ENCODE measurements at regions not wholly inside any gene's neighbourhood (a gene's known extent, or its start where the extent isn't known, plus 50 kb on each side); places are given as distances from the start of the nearest gene placed in this dataset.
A peak's percentile ranks its signal among the peaks of the same experiment; 100 is the strongest.

DNA sequence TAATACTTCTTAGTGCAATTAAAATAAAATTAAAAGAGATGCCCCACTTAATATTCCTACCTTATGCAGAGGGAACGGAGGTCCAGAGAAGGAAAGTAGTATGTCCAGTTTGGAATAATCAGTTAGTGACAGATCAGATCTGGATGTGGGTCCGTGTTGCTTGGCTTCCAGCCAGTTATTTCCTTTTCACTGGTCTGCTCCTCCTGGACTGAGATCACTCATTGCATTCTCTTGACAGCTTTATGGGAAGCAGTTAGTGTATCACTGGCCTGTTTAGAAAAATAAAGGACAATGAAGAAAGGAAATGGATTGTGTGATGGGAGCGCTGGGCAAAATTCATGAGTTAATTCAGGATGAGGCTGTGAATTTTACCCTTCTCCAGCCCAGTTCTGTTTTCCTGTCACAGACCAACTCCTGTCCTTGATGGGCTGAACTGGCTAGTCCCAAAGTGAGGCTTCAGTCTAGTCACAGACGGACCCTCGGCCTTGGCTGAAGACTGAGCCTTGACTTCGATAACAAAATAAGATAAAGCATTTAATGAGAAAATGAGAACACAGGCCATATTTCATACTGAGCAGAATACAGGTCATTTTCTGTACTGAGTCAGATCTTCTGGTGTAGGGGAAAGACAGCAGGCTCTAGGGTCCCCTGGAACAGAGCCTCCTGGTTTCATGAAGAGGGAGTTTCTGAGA lies 85.2 kb upstream of the TRABD2B start (continued):
- TF ChIP-seq, protein P1, sequence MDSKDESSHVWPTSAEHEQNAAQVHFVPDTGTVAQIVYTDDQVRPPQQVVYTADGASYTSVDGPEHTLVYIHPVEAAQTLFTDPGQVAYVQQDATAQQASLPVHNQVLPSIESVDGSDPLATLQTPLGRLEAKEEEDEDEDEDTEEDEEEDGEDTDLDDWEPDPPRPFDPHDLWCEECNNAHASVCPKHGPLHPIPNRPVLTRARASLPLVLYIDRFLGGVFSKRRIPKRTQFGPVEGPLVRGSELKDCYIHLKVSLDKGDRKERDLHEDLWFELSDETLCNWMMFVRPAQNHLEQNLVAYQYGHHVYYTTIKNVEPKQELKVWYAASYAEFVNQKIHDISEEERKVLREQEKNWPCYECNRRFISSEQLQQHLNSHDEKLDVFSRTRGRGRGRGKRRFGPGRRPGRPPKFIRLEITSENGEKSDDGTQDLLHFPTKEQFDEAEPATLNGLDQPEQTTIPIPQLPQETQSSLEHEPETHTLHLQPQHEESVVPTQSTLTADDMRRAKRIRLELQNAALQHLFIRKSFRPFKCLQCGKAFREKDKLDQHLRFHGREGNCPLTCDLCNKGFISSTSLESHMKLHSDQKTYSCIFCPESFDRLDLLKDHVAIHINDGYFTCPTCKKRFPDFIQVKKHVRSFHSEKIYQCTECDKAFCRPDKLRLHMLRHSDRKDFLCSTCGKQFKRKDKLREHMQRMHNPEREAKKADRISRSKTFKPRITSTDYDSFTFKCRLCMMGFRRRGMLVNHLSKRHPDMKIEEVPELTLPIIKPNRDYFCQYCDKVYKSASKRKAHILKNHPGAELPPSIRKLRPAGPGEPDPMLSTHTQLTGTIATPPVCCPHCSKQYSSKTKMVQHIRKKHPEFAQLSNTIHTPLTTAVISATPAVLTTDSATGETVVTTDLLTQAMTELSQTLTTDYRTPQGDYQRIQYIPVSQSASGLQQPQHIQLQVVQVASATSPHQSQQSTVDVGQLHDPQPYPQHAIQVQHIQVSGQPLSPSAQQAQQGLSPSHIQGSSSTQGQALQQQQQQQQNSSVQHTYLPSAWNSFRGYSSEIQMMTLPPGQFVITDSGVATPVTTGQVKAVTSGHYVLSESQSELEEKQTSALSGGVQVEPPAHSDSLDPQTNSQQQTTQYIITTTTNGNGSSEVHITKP (tag by site-specific recombination; IDR thresholded peaks at IDR 0.05), result peak; percentile 18; the same call in 1 of the 2 replicates
- TF ChIP-seq ZNF416 (tag by site-specific recombination; IDR thresholded peaks at IDR 0.05), result no peak
- no peak for TF ChIP-seq ZNF664 (tag by site-specific recombination; IDR thresholded peaks at IDR 0.05)
- no peak for TF ChIP-seq ZNF114 (tag by site-specific recombination; IDR thresholded peaks at IDR 0.05)
- no peak for TF ChIP-seq ZNF391 (tag by site-specific recombination; IDR thresholded peaks at IDR 0.05; ENCODE audit: borderline replicate concordance, low read depth)
- TF ChIP-seq PRDM1 (tag by site-specific recombination; IDR thresholded peaks at IDR 0.05), result no peak
- TF ChIP-seq, protein P2, sequence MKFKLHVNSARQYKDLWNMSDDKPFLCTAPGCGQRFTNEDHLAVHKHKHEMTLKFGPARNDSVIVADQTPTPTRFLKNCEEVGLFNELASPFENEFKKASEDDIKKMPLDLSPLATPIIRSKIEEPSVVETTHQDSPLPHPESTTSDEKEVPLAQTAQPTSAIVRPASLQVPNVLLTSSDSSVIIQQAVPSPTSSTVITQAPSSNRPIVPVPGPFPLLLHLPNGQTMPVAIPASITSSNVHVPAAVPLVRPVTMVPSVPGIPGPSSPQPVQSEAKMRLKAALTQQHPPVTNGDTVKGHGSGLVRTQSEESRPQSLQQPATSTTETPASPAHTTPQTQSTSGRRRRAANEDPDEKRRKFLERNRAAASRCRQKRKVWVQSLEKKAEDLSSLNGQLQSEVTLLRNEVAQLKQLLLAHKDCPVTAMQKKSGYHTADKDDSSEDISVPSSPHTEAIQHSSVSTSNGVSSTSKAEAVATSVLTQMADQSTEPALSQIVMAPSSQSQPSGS (tag by site-specific recombination; IDR thresholded peaks at IDR 0.05; ENCODE audit: low read depth), result no peak
- no peak for TF ChIP-seq KLF8 (tag by site-specific recombination; IDR thresholded peaks at IDR 0.05)
- TF ChIP-seq, protein P3, sequence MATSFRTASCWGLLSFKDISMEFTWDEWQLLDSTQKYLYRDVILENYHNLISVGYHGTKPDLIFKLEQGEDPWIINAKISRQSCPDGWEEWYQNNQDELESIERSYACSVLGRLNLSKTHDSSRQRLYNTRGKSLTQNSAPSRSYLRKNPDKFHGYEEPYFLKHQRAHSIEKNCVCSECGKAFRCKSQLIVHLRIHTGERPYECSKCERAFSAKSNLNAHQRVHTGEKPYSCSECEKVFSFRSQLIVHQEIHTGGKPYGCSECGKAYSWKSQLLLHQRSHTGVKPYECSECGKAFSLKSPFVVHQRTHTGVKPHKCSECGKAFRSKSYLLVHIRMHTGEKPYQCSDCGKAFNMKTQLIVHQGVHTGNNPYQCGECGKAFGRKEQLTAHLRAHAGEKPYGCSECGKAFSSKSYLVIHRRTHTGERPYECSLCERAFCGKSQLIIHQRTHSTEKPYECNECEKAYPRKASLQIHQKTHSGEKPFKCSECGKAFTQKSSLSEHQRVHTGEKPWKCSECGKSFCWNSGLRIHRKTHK (tag by site-specific recombination; IDR thresholded peaks at IDR 0.05), result no peak
- TF ChIP-seq ZNF621 (tag by site-specific recombination; IDR thresholded peaks at IDR 0.05), result no peak
- TF ChIP-seq, protein P4, sequence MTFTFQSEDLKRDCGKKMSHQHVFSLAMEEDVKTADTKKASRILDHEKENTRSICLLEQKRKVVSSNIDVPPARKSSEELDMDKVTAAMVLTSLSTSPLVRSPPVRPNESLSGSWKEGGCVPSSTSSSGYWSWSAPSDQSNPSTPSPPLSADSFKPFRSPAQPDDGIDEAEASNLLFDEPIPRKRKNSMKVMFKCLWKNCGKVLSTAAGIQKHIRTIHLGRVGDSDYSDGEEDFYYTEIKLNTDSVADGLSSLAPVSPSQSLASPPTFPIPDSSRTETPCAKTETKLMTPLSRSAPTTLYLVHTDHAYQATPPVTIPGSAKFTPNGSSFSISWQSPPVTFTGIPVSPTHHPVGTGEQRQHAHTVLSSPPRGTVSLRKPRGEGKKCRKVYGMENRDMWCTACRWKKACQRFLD (tag by site-specific recombination; IDR thresholded peaks at IDR 0.05), result no peak
- TF ChIP-seq ZNF777 (tag by site-specific recombination; IDR thresholded peaks at IDR 0.05; ENCODE audit: borderline replicate concordance), result no peak
- TF ChIP-seq ZNF426 (tag by site-specific recombination; IDR thresholded peaks at IDR 0.05), result no peak
- TF ChIP-seq, protein P5, sequence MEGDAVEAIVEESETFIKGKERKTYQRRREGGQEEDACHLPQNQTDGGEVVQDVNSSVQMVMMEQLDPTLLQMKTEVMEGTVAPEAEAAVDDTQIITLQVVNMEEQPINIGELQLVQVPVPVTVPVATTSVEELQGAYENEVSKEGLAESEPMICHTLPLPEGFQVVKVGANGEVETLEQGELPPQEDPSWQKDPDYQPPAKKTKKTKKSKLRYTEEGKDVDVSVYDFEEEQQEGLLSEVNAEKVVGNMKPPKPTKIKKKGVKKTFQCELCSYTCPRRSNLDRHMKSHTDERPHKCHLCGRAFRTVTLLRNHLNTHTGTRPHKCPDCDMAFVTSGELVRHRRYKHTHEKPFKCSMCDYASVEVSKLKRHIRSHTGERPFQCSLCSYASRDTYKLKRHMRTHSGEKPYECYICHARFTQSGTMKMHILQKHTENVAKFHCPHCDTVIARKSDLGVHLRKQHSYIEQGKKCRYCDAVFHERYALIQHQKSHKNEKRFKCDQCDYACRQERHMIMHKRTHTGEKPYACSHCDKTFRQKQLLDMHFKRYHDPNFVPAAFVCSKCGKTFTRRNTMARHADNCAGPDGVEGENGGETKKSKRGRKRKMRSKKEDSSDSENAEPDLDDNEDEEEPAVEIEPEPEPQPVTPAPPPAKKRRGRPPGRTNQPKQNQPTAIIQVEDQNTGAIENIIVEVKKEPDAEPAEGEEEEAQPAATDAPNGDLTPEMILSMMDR (tag by site-specific recombination; IDR thresholded peaks at IDR 0.05), result no peak
- no peak for TF ChIP-seq ZNF266 (tag by site-specific recombination; IDR thresholded peaks at IDR 0.05; ENCODE audit: low read depth)
- TF ChIP-seq ZNF560 (tag by site-specific recombination; IDR thresholded peaks at IDR 0.05; ENCODE audit: borderline replicate concordance), result no peak
- TF ChIP-seq, protein P6, sequence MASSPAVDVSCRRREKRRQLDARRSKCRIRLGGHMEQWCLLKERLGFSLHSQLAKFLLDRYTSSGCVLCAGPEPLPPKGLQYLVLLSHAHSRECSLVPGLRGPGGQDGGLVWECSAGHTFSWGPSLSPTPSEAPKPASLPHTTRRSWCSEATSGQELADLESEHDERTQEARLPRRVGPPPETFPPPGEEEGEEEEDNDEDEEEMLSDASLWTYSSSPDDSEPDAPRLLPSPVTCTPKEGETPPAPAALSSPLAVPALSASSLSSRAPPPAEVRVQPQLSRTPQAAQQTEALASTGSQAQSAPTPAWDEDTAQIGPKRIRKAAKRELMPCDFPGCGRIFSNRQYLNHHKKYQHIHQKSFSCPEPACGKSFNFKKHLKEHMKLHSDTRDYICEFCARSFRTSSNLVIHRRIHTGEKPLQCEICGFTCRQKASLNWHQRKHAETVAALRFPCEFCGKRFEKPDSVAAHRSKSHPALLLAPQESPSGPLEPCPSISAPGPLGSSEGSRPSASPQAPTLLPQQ (tag by site-specific recombination; IDR thresholded peaks at IDR 0.05), result peak; percentile 83
- TF ChIP-seq ZNF10 (tag by site-specific recombination; IDR thresholded peaks at IDR 0.05), result no peak
- peak; percentile 79 for TF ChIP-seq ZEB2 (tag by site-specific recombination; IDR thresholded peaks at IDR 0.05)
- TF ChIP-seq, protein P7, sequence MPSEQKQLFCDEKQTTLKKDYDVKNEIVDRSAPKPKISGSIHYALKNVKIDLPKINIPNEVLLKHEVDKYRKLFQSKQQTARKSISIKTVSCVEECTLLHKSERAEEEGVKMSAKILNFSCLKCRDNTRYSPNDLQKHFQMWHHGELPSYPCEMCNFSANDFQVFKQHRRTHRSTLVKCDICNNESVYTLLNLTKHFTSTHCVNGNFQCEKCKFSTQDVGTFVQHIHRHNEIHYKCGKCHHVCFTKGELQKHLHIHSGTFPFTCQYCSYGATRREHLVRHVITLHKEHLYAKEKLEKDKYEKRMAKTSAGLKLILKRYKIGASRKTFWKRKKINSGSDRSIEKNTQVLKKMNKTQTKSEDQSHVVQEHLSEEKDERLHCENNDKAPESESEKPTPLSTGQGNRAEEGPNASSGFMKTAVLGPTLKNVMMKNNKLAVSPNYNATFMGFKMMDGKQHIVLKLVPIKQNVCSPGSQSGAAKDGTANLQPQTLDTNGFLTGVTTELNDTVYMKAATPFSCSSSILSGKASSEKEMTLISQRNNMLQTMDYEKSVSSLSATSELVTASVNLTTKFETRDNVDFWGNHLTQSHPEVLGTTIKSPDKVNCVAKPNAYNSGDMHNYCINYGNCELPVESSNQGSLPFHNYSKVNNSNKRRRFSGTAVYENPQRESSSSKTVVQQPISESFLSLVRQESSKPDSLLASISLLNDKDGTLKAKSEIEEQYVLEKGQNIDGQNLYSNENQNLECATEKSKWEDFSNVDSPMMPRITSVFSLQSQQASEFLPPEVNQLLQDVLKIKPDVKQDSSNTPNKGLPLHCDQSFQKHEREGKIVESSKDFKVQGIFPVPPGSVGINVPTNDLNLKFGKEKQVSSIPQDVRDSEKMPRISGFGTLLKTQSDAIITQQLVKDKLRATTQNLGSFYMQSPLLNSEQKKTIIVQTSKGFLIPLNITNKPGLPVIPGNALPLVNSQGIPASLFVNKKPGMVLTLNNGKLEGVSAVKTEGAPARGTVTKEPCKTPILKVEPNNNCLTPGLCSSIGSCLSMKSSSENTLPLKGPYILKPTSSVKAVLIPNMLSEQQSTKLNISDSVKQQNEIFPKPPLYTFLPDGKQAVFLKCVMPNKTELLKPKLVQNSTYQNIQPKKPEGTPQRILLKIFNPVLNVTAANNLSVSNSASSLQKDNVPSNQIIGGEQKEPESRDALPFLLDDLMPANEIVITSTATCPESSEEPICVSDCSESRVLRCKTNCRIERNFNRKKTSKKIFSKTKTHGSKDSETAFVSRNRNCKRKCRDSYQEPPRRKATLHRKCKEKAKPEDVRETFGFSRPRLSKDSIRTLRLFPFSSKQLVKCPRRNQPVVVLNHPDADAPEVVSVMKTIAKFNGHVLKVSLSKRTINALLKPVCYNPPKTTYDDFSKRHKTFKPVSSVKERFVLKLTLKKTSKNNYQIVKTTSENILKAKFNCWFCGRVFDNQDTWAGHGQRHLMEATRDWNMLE (tag by site-specific recombination; conservative IDR thresholded peaks at IDR 0.05; ENCODE audit: low read depth), result no peak; the same call in 1 of the 2 replicates
- peak; percentile 65; the same call in 1 of the 2 replicates for TF ChIP-seq ZNF501 (tag by site-specific recombination; IDR thresholded peaks at IDR 0.05)
- no peak for TF ChIP-seq ZNF514 (tag by site-specific recombination; IDR thresholded peaks at IDR 0.05)

Measured in HEK293 (cell line).